22Rv1 (cell line): ENCODE measurements at regions not wholly inside any gene's neighbourhood (a gene's known extent, or its start where the extent isn't known, plus 50 kb on each side); places are given as distances from the start of the nearest gene placed in this dataset.
"Not testable (repeated sequence)": the region's sequence is repeated elsewhere in the genome, so short reads cannot be mapped to it uniquely, and the experiment has no call there.

Experiments used
- H3K27ac ChIP-seq: fragments of 450-650 bp; 2 replicates; pipeline ENCODE4 v1.5.1; 2017
- CTCF ChIP-seq: fragments of 450-650 bp; IDR thresholded peaks from 2 replicates; pipeline ENCODE4 v1.5.1; 2017; ENCODE audit warnings: mild to moderate bottlenecking
- ZFX ChIP-seq: fragments of 450-650 bp; IDR thresholded peaks from 2 replicates; pipeline ENCODE4 v1.6.1; 2017; ENCODE audit warnings: antibody characterized with exemption, borderline replicate concordance

- no peak overlapping the region for H3K27ac ChIP-seq
- TF ChIP-seq CTCF: no peak
- no peak for TF ChIP-seq ZFX
These were observed 175.2 kb upstream of the FERMT1 start for GRCh38 chr20:6298049-6298448.

- TF ChIP-seq ZFX (no peak), CTCF (no peak)
- H3K27ac ChIP-seq: no peak overlapping the region
These were observed 173.0 kb upstream of the FERMT1 start for GRCh38 chr20:6295867-6296256.

DNA sequence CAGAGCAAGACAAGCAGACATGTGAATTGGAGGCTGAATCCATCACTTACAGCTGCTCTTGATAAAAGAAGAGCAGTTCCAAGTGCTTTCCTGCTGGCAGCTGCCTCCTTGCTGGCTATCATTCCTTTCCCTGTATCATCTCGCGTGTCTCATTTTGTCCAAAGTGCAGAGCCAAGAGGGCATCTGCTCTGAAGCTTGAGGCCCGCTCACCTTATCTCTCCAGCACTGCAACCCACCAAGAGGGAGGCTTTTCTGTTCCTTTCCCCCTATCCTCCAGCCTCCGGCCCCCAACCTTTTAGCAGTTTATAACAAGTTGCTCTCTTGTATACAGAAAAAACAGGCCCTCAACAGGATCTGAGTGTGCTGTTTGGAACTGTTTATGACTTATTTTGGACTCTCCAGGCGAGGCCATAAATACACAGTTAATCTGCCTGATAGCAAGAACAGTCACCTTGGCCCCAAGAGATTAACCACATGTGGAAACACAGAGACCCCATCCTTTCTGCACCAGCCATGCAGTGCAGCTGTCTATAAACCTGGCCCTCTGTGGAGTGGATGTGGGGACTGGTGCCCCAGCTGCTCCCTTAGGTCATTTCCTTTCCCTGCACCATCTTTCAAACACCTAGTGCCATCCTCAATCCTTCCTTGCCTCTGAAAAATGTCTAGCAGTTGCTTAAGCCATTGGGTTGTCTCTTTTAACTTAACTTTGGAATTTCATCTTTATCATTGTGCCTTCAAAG lies 172.5 kb upstream of the FERMT1 start:
- TF ChIP-seq ZFX (no peak), CTCF (no peak)
- no peak overlapping the region for H3K27ac ChIP-seq

- no peak overlapping the region for H3K27ac ChIP-seq
- no peak for TF ChIP-seq CTCF
- no peak for TF ChIP-seq ZFX
These were observed 164.6 kb upstream of the FERMT1 start for GRCh38 chr20:6287471-6287870.

- TF ChIP-seq ZFX (no peak), CTCF (no peak)
- H3K27ac ChIP-seq: no peak overlapping the region
These were observed 159.8 kb upstream of the FERMT1 start for GRCh38 chr20:6282642-6283041.

- TF ChIP-seq ZFX (no peak), CTCF (no peak)
- H3K27ac ChIP-seq: no peak overlapping the region
These were observed 154.9 kb upstream of the FERMT1 start for GRCh38 chr20:6277661-6278240.

DNA sequence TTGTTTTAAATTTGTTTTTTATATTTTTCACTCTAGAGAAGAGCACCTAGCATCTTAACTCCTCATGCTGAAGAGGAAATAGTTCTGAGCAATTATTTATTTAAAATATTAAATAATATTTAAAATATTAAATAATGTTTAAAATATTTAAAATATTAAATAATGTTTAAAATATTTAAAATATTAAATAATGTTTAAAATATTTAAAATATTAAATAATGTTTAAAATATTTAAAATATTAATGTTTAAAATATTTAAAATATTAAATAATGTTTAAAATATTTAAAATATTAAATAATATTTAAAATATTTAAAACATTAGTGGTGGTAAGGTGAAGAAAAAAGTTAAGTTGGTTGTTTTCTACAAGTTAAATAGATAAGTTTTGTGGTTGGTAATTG lies 147.6 kb upstream of the FERMT1 start:
- H3K27ac ChIP-seq: not testable (repeated sequence)
